ENCODE measurements at regions not wholly inside any gene's neighbourhood (a gene's known extent, or its start where the extent isn't known, plus 50 kb on each side); places are given as distances from the start of the nearest gene placed in this dataset.

DNA sequence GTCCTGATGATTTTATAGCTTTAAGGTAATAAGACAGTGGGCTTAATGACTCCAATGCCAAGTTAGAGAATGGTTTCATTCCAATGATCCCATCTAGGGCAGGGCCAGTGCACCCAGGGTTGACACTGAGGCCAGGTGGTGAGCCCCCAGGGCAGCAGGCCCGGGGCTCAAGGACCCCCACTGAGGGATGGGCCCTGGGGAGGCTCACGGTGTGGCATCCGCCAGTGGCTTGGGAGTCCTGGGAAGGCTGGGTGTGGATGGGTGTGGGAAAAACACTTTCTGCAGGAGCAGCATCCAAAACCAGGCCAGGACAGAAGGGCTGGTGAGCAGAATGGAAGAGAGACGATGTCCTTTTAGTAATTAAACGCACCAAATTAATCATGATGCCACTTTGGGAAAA is 626.3 kb downstream of the TBC1D22A start:
- no peak overlapping the region for H3K4me2 ChIP-seq
- peaks cover 8% of the 10 kb centered on the region for H3K27me3 Mint-ChIP-seq (ENCODE audit: insufficient read depth, low read depth, poor library complexity)
- no peaks in the 10 kb centered on the region for H3K4me1 Mint-ChIP-seq

DNA sequence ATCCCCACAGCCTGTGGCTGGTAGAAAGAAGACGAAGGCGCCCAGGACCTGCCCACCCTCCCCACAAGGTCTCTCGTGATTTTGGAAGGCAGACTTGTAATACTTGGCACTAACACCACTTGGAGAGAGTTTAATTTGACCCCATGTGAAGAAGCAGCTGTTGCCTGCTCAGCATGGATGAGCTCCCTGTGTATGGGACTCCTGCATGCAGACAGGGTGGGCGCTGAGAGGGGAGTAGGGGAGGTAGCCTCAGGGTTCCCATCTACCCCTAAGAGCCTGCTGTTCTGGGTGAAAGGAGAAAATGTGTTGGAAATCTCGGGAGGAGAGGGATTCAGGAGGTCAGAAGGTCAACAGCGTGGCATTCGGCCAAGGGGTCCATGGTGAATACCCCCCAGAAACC is 625.9 kb downstream of the TBC1D22A start:
- Mint-ChIP-seq H3K27me3 (ENCODE audit: insufficient read depth, low read depth, poor library complexity) (peaks cover 8% of the 10 kb centered on the region), H3K36me3 (ENCODE audit: low read depth) (peaks cover 26% of the 10 kb centered on the region), H3K4me1 (no peaks in the 10 kb centered on the region), H3K4me3 (no peak overlapping the region), H3K9me3 (peaks cover 81% of the 10 kb centered on the region), H3K27ac (no peak overlapping the region)
- TF ChIP-seq CREB1 (CRISPR knock-in tag; IDR thresholded peaks at IDR 0.05; ENCODE audit: low read depth) (no peak), JUNB (IDR thresholded peaks at IDR 0.05; ENCODE audit: unreplicated experiment) (no peak), NANOG (IDR thresholded peaks at IDR 0.05; ENCODE audit: borderline replicate concordance) (no peak), STAT1 (IDR thresholded peaks at IDR 0.05; ENCODE audit: unreplicated experiment) (no peak), EZH2 (IDR thresholded peaks at IDR 0.05; ENCODE audit: low read depth, unreplicated experiment) (no peak), EZH2phosphoT487 (IDR thresholded peaks at IDR 0.05; ENCODE audit: unreplicated experiment) (no peak)
- TF ChIP-seq, protein P1, sequence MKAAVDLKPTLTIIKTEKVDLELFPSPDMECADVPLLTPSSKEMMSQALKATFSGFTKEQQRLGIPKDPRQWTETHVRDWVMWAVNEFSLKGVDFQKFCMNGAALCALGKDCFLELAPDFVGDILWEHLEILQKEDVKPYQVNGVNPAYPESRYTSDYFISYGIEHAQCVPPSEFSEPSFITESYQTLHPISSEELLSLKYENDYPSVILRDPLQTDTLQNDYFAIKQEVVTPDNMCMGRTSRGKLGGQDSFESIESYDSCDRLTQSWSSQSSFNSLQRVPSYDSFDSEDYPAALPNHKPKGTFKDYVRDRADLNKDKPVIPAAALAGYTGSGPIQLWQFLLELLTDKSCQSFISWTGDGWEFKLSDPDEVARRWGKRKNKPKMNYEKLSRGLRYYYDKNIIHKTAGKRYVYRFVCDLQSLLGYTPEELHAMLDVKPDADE (IDR thresholded peaks at IDR 0.05): no peak
- TF ChIP-seq, protein P2, sequence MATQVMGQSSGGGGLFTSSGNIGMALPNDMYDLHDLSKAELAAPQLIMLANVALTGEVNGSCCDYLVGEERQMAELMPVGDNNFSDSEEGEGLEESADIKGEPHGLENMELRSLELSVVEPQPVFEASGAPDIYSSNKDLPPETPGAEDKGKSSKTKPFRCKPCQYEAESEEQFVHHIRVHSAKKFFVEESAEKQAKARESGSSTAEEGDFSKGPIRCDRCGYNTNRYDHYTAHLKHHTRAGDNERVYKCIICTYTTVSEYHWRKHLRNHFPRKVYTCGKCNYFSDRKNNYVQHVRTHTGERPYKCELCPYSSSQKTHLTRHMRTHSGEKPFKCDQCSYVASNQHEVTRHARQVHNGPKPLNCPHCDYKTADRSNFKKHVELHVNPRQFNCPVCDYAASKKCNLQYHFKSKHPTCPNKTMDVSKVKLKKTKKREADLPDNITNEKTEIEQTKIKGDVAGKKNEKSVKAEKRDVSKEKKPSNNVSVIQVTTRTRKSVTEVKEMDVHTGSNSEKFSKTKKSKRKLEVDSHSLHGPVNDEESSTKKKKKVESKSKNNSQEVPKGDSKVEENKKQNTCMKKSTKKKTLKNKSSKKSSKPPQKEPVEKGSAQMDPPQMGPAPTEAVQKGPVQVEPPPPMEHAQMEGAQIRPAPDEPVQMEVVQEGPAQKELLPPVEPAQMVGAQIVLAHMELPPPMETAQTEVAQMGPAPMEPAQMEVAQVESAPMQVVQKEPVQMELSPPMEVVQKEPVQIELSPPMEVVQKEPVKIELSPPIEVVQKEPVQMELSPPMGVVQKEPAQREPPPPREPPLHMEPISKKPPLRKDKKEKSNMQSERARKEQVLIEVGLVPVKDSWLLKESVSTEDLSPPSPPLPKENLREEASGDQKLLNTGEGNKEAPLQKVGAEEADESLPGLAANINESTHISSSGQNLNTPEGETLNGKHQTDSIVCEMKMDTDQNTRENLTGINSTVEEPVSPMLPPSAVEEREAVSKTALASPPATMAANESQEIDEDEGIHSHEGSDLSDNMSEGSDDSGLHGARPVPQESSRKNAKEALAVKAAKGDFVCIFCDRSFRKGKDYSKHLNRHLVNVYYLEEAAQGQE (IDR thresholded peaks at IDR 0.05; ENCODE audit: unreplicated experiment): no peak
- TF ChIP-seq, protein P3, sequence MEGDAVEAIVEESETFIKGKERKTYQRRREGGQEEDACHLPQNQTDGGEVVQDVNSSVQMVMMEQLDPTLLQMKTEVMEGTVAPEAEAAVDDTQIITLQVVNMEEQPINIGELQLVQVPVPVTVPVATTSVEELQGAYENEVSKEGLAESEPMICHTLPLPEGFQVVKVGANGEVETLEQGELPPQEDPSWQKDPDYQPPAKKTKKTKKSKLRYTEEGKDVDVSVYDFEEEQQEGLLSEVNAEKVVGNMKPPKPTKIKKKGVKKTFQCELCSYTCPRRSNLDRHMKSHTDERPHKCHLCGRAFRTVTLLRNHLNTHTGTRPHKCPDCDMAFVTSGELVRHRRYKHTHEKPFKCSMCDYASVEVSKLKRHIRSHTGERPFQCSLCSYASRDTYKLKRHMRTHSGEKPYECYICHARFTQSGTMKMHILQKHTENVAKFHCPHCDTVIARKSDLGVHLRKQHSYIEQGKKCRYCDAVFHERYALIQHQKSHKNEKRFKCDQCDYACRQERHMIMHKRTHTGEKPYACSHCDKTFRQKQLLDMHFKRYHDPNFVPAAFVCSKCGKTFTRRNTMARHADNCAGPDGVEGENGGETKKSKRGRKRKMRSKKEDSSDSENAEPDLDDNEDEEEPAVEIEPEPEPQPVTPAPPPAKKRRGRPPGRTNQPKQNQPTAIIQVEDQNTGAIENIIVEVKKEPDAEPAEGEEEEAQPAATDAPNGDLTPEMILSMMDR (conservative IDR thresholded peaks at IDR 0.05; ENCODE audit: low read depth in 2 of 2): no peak
- H3K27ac ChIP-seq (ENCODE audit: low read depth): no peak overlapping the region
- no peak overlapping the region for H3K4me3 ChIP-seq
- no peak overlapping the region for H3K4me2 ChIP-seq
- no peaks in the 10 kb centered on the region for H3K4me1 ChIP-seq (ENCODE audit: insufficient read depth)
- H3F3A ChIP-seq (replicated peaks; ENCODE audit: low read depth): no peaks in the 10 kb centered on the region
- no peaks in the 10 kb centered on the region for H3K27me3 ChIP-seq (ENCODE audit: insufficient read depth)
- H3K9me2 ChIP-seq (ENCODE audit: insufficient read depth): no peaks in the 10 kb centered on the region
- DNase-seq (ENCODE audit: low spot score) (no peak), ATAC-seq (no peak)
- no peaks in the 10 kb centered on the region for H4K20me1 ChIP-seq (replicated peaks; ENCODE audit: insufficient read depth)
- no peaks in the 10 kb centered on the region for H3K79me2 ChIP-seq (replicated peaks; ENCODE audit: insufficient read depth)
- no peak overlapping the region for H2AFZ ChIP-seq
- H3K36me3 ChIP-seq (ENCODE audit: insufficient read depth): 0 out of 2 replicates have a peak, but pooled peaks cover 4% of the 10 kb centered on the region

More for the DNA sequence above, 626.3 kb downstream of the TBC1D22A start:
- H3K4me1 ChIP-seq (ENCODE audit: insufficient read depth): no peaks in the 10 kb centered on the region
- Mint-ChIP-seq H3K9me3 (peaks cover 76% of the 10 kb centered on the region), H3K27ac (no peak overlapping the region), H3K36me3 (ENCODE audit: low read depth) (peaks cover 23% of the 10 kb centered on the region), H3K4me3 (no peak overlapping the region)
- no peak for TF ChIP-seq NANOG (IDR thresholded peaks at IDR 0.05; ENCODE audit: borderline replicate concordance)
- TF ChIP-seq, protein P2 (IDR thresholded peaks at IDR 0.05; ENCODE audit: unreplicated experiment): no peak
- TF ChIP-seq, protein P1 (IDR thresholded peaks at IDR 0.05): no peak
- H4K20me1 ChIP-seq (replicated peaks; ENCODE audit: insufficient read depth): no peaks in the 10 kb centered on the region
- DNase-seq (ENCODE audit: low spot score) (no peak), ATAC-seq (no peak)
- no peak overlapping the region for H2AFZ ChIP-seq
- H3K4me3 ChIP-seq: no peak overlapping the region
- no peaks in the 10 kb centered on the region for H3F3A ChIP-seq (replicated peaks; ENCODE audit: low read depth)
- no peak overlapping the region for H3K27ac ChIP-seq (ENCODE audit: low read depth)
- no peaks in the 10 kb centered on the region for H3K9me2 ChIP-seq (ENCODE audit: insufficient read depth)
- 0 out of 2 replicates have a peak, but pooled peaks cover 4% of the 10 kb centered on the region for H3K36me3 ChIP-seq (ENCODE audit: insufficient read depth)
- no peaks in the 10 kb centered on the region for H3K79me2 ChIP-seq (replicated peaks; ENCODE audit: insufficient read depth)
- no peaks in the 10 kb centered on the region for H3K27me3 ChIP-seq (ENCODE audit: insufficient read depth)

Data from GM23338 (cell line).